ENCODE measurements at regions not wholly inside any gene's neighbourhood (a gene's known extent, or its start where the extent isn't known, plus 50 kb on each side); places are given as distances from the start of the nearest gene placed in this dataset.
"Not testable (repeated sequence)": the region's sequence is repeated elsewhere in the genome, so short reads cannot be mapped to it uniquely, and the experiment has no call there.

DNA sequence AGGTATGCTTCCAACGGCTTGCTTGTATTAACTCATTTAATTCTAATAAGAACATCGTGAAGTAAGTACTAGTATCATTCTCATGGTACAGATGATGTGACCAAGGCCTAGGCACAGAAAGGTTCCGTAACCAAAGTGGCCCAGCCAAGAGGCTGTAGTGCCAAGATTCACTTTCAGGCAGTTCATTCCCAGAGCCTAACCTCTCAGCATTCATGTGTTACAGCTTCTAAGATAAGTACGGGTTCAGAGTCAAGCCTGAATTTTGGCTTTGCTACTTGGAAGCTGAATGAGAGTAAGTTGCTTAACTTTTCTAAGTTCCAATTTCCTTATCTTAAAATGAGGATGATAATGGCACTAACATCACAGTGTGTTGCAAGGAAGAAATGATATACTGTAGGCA lies 379.9 kb downstream of the AEBP2 start:
- no peak for DNase-seq (ENCODE audit: low read depth in 4 of 4, low spot score in 1 of 4)

DNA sequence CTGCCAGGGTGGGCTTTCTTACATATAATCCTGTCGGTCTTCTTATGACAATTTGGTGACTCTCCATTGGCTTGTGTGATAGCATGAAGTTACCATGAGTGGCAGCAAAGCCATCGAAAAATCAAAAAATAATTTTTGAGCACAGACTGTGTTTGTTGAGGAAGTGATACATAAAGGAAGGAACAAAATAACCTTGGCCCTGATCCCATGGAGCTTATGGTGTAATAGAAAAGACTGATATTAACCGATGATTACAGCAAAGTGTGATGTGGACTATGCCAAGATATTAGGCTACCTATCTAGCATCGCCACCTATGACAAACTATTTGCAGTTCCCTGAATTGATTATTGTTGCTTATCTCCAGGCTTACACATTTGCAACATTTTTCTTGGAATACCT lies 383.2 kb downstream of the AEBP2 start:
- DNase-seq (ENCODE audit: low read depth in 4 of 4, low spot score in 1 of 4): no peak

DNA sequence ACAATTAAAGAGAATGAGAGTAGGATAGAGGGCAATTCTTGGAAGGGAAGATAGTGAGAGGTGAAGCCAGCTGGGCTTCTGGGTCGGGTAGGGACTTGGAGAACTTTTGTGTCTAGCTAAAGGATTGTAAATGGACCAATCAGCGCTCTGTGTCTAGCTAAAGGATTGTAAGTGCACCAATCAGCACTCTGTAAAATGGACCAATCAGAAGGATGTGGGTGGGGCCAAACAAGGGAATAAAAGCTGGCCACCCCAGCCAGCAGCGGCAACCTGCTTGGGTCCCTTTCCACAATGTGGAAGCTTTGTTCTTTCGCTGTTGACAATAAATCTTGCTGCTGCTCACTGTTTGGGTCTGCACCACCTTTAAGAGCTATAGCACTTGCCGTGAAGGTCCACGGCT lies 384.0 kb downstream of the AEBP2 start:
- not testable (repeated sequence) for DNase-seq (ENCODE audit: low read depth in 4 of 4, low spot score in 1 of 4)

DNA sequence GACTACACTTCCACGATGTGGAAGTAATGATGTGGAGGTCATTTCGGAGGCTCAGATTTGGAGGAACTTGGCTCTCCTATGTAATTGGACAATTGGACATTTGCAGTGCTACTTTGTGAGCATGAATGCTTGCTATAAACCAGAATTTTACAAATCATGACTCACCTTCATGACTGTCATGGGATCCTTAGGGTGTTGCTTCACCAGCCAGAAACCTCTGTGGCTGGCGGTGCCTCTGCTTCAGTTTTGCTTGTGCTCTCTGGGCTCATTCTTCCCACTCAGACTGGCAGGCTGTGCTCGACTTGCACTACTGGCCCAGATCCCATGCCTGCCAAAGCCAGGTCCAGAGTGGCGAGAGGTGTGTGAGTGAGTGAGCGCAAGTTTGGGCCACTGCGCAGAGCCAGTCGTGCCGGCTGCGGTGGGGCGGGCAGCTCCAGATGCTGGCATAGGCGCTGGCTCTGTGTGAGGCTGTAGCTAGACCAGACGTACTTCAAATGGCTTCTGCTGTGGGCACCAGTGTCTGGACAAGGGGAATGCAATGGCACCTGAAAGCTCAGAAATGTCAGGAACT lies 387.8 kb downstream of the AEBP2 start:
- DNase-seq (ENCODE audit: low read depth in 4 of 4, low spot score in 1 of 4): no peak

DNA sequence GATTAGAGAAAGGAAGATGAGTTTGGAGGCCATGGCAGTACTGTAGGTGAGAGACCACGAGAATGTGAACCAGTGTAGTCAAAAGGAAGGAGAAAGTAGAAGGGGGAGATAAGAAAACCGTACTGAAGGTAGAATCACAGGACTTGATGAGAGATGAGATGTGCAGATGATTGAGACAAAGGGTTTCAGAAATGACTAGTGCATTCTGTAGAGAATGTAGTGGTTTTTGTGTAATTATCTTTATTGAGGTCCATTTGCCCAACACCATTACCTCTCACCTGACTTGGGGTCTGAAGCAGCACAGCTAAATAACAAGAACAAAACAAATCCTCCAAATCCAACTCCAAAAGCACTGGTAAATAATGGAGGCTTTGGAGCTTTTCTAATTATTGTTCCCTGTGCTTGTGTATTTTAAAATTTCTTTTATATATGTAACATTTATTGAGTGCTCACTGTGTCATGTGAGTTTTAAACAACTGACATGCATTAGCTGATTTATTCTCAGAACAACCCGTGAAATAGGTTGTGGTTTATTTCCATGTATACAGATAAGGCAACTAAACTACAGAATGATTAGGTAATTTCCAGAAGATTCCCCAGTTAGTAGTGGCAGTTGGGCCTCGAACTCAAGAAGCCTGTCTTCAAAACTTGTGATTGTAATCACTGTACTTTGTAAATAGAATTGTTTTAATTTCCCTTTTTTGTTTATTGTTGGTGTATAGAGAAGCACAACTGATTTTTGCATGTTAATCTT lies 390.0 kb downstream of the AEBP2 start:
- DNase-seq (ENCODE audit: low read depth in 4 of 4, low spot score in 1 of 4): no peak

DNA sequence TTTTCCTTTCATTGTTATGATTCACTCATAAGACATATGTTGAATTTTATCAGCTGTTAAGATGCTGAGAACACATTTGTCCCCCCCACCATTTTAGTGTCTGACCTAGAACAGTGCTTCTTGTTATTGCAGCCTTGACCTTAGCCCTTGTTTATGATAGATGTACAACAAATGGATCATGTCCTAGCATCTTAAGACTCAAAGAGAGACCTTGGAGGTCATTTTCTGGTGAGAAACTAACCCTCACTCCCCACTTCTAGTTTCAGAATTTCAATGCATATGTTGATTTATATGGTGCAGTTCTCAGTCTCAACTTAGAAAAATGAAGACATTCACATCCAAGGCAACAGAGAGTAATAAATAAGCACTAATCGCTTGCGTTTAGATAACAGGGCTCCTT lies 391.2 kb downstream of the AEBP2 start:
- DNase-seq (ENCODE audit: low read depth in 4 of 4, low spot score in 1 of 4): no peak

DNA sequence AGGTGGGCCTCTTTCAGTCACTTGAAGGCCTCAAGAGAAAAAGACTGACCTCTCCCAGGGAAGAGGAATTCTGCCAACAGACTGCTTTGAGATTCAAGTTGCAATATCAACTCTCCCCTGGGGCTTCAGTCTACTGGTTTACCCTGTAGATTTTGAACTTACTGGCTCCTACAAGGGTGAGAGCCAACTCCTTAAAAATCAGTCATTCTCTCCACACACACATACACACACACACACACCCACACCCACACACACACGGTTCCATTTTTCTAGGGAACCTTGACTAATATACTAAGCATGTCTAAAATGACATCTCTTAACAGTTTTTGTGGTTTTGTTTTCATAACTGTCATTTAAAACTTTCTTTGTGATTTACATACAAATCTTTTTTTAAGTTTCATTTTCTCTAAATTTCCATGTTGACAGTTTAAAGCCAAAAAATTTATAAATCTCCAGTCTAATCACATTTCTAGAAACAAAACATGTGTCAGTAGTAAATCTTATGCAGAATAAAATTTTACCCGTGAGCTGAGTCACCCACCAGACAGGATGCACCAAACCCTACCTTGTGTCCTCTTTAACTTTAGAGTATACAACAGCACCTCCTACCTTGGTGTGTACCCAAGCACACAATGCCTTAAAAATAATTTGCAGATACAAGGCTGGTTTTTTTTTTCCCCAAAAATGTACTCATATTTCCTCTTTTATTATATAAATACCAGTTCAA lies 394.6 kb downstream of the AEBP2 start:
- DNase-seq (ENCODE audit: low read depth in 4 of 4, low spot score in 1 of 4): peak in 1 of 4 experiments; percentile 10

DNA sequence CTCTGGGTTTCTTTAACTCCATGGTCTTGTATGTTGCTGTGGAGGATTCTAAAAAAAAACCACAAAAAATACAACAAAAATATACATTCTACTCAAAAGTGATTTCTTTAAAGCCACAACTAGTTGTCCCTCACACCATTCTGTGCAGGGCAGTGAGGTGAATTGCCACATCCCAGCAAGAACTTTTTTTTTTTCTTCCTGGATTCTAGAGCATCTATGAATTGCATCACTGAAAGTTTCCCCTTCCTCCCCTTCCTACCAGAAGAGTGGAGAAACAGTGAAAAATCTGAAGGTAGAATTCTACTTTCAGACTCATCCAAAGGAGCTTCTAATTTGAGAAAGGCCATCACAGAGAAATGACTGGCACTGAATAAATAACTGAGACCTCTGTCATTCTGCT lies 395.3 kb downstream of the AEBP2 start:
- no peak for DNase-seq (ENCODE audit: low read depth in 4 of 4, low spot score in 1 of 4)

DNA sequence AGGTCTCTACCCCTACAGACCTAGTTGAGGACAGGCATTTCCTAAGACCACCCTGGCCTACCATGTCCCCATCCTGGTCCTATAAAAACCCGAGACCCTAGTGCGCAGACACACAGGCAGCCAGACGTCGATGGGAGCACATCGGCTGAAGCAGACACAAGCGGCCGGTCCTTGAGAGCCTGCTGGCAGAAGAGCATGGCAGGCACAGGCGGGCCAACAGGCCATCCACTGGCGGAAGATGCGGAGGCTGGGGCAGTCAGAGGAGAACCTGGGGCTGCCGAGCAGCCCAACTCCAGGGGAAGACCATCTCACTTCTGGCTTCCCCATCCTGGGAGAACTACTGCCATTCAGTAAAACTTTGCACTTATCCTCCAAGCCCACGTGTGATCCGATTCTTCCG lies 396.8 kb downstream of the AEBP2 start:
- no peak for DNase-seq (ENCODE audit: low read depth in 4 of 4, low spot score in 1 of 4)

DNA sequence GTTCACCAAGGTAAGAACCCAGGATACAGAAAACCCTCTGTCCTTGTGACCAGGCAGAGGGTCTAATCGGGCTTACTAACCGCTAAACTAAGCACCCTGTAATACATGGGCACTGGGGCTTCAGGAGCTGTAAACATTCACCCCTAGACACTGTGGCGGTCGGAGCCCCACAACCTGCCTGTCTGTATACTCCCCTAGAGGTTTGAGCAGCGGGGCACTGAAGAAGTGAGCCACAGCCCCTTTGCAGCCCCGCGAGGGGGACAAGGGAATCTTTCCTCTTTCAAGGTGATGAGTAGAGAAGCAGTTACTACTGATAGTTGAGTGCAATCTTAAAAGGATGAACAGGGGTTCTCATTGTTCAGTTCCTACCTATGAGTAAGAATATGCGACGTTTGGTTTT lies 397.2 kb downstream of the AEBP2 start:
- no peak for DNase-seq (ENCODE audit: low read depth in 4 of 4, low spot score in 1 of 4)

DNA sequence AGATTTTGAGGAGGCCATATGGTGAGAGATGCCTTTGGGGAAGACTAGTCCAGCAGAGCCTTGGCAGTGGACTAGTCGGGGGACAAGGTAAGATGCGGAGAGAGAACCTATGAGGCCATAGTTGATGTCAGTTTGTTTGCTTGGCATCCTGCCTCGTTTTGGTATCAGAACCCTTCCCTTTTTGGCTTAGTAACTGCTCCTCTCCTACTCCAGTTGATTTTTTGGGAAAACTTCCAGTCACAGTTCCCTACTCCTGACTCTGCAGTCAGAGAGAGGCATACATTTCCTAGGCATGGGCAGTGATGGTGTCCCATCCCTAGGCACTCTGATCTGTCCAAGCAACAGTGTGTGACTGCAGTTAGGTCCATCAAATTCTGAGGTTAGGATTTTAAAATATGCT lies 398.3 kb downstream of the AEBP2 start:
- no peak for DNase-seq (ENCODE audit: low read depth in 4 of 4, low spot score in 1 of 4)

DNA sequence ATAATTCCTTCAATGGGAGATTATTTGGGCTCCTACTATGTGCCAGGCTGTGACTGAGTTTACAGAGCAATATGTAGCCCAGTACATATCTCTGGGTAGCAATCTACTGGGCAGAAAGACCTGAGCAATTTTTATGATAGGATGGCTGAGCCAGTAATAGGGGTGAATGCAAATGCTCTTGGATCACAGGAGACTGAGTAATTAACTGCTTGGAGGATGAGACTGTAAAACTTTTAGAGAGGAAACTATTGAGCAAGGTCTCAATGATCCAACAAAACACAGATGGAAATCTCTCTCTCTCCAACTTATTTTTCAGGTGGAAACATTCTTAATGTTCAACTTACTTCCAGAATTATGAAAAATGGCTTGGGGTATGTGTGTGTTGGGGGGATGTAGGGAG lies 402.2 kb downstream of the AEBP2 start:
- DNase-seq (ENCODE audit: low read depth in 4 of 4, low spot score in 1 of 4): no peak

DNA sequence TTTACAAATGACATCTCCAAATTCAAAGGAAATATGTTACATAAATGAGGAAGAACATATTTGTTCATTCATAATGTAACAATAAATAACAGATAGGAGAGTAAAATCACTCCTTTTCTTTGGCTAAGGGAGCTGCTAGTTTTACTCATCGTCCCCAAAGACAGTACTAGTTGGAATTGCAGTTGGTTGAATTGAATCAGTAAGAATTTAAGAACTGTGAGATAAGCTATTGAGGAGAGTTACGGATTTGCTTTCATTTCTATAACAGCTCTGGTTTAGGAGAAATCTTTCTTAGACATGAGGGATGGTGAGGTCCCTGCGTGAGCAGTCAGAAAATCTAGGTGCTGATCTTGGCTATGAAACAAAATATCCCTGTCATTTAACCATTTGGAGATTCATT lies 402.8 kb downstream of the AEBP2 start:
- DNase-seq (ENCODE audit: low read depth in 4 of 4, low spot score in 1 of 4): no peak

DNA sequence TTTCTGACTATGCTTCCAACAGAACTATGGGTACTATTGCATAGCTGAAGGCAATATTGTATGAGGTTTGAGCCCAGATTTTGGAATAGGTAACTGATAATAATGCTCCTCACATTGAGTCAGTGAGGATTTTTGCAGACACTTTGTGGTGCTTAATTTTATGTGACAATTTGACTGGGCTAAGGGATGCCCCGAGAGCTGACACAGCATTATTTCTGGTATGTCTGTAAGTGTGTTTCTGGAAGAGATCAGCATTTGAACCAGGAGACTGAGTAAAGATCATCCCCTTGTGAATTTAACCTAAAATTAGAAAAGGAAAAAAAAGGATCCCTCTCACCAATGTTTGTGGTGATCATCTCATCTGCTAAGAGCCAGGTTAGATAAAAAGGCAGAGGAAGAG lies 404.9 kb downstream of the AEBP2 start:
- DNase-seq (ENCODE audit: low read depth in 4 of 4, low spot score in 1 of 4): no peak

DNA sequence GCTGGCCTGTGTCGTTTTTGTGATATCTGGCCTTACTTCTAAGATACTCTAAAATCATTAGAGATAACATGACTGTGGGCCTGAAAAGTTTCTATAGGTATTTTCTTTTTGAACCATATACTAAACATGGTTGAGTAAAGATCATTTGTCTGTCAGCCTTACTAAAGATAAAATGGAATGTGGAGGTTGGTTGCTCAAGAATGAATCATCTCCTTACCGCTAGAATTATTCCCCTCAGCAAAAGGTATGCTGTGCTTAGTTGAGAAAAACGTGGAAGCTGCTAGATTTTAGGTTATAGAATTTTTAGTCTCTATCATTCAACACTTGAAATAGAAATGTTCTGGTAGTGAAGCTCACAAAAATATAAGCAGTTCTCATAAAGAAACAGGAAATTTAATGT lies 407.3 kb downstream of the AEBP2 start:
- DNase-seq (ENCODE audit: low read depth in 4 of 4, low spot score in 1 of 4): no peak

DNA sequence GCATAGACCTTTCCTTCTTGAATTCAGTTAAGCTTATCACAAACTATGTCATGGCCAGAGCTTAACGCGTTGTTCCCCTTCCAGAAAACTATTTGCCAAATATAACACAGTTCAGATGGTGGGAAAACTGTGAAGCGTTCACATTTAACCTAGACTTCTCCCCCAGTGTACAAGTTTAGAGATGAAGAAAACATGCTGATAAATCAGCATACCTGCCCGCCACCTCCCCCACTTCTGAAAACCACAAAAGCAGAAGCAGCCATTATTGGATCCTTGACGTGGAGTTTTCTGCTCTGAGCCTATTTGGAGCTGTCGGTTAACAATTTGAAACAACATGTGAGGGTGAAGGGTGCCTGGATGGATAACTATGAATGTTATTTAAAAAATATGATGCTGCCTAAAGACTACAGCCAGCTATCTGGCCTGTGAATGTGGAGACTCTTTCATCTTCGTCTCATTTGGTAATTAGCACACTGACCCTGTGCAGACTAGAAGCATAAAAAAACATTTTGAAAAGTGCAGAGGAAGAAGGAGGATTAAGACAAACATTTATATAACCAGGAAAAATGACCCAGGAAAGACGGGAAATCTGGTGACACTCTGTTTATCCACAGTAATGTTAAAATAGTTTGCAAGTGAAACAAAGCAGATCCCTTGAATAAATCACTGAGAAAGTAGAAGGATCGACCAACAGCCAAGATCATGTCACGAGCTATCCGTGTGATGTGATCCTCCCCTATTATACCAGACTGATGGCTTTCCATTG lies 408.2 kb downstream of the AEBP2 start:
- no peak for DNase-seq (ENCODE audit: low read depth in 4 of 4, low spot score in 1 of 4)

DNA sequence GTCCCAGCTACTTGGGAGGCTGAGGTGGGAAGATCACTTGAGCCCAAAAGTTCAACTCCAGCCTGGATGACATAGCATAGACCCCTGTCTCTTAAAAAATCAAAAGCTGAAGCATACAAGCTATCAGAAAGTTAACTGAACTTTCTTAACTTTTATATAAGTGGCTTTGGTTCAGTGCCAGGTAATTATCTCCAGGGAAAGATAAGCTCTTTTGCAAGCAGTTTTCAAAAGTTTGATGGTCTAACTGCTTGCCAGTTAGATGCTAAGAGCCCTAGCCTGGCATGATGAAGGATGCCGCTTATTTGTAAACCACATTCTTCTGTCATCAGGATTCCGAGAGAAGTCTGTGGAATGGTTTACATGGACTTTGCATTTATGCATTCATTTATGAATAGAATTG lies 409.1 kb downstream of the AEBP2 start:
- DNase-seq (ENCODE audit: low read depth in 4 of 4, low spot score in 1 of 4): no peak

DNA sequence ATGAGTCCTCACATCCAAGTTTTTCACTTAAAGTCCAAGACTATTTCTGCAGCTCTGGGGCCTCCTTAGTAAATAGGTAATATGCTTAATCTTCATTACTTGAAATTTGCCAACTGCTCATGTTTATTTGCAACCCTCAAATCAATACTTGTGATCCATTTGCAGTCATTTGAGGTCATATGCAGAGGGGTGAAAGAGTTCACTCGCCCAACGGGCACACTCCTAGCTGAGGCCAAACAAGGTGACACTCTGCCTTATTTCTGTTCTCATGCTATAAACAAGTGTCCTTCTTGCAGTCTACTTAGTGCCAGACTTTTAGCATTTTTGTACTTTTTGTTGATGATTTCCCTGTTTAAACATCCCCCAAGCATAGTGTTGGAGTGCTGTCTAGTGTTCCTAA lies 409.9 kb downstream of the AEBP2 start:
- no peak for DNase-seq (ENCODE audit: low read depth in 4 of 4, low spot score in 1 of 4)

DNA sequence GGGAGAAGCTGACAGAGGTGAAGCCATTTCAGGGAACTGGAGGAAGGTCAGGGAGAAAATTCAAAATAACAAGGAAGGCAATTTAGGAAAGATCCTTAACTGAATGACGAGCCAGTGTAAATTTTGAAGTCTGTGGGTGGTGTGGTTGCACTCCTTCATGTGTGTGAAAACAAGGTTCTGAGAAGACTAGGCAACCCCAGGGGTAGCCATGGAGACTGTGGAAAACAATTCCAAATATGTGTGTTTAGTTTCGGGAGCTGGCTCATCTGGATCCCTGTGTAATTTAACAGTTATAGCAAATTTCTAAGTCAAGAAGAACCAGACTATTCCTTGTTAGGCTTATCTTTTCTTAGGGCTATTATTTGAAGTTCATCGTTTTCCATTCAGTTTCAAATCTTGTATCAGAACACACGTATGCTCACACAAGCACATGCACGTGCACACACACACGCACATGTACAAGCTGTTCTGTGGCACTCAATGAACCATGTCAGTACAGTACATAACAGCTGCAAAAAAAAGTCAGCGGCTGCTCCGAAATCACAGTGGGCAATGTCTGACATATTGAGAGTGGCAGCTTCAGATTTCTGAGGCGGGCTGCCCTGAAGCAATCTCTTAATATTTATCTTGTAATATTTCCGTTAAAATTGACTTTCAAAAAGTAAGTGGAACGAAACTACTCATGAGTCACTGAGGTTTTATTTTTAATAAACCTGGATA lies 411.2 kb downstream of the AEBP2 start:
- no peak for DNase-seq (ENCODE audit: low read depth in 4 of 4, low spot score in 1 of 4)

DNA sequence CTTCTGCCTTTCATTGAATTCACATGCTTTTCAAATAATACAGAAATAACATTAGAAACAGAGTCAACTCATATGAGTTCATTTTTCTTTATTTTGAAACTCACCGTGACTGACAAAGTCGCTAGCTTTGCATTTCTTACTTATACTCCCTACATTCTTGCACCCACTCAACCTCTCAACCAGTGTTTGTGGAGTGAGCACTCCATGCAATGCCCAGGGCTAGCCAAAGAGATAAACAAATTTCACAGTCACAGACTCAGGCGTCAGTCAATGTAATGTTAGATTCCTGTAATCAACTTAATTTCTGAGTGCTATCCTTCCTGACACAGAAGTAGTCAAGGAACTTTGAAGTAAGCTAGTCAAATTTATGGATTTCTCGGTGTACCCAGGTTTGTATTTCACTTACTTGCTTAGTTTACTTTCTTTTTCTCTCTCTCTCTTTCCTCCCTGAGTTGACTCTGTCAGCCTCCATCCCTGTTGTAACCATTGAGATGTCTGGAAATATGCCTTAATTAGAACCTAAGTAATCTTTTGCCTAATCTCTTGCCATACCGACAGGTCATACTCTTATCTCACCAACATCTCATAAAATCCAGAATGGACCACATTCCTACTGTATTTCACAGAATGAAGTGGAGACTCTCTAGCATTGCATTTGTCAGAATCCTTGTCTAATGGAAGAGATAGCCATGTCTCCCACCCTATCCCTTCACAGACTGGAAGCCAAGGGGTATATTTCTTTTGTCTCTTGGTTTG lies 413.0 kb downstream of the AEBP2 start:
- no peak for DNase-seq (ENCODE audit: low read depth in 4 of 4, low spot score in 1 of 4)

Data from stimulated activated CD4-positive, alpha-beta T cell treated with anti-CD3 and anti-CD28 coated beads, Interleukin-1b, Interleukin-23, amount 100 ng/mL, for 24 hours (primary cell).